AG10803 (cell line): ENCODE measurements at regions not wholly inside any gene's neighbourhood (a gene's known extent, or its start where the extent isn't known, plus 50 kb on each side); places are given as distances from the start of the nearest gene placed in this dataset.
"Not testable (repeated sequence)": the region's sequence is repeated elsewhere in the genome, so short reads cannot be mapped to it uniquely, and the experiment has no call there.

ENCODE experiments used
- DNase-seq: peaks from one replicate; pipeline ENCODE4 v3.0.0; 2010; ENCODE audit warnings: low read depth
- H3K4me3 ChIP-seq: 2 replicates; pipeline ENCODE4 v1.5.1; 2011; ENCODE audit warnings: mild to moderate bottlenecking, low read length, control low read depth
- TF ChIP-seq, protein P1 (sequence below): conservative IDR thresholded peaks from 2 replicates; pipeline ENCODE4 v1.5.1; 2011; ENCODE audit warnings: mild to moderate bottlenecking, low read length, control low read depth, inconsistent platforms

DNA sequence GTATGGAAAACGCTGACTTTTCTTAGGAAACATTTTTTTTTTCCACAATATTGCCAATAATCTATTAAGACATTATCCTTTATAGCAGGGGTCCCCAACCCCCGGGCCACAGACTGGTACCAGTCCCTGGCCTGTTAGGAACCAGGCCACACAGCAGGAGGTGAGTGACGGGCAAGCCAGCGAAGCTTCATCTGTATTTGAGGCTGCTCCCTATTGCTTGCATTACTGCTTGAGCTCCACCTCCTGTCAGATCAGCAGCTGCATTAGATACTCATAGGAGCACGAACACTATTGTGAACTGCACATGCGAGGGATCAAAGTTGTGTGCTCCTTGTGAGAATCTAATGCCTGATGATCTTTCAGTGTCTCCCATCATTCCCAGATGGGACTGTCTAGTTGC lies 793.7 kb downstream of the SLITRK5 start:
- no peak for DNase-seq
- TF ChIP-seq, protein P1, sequence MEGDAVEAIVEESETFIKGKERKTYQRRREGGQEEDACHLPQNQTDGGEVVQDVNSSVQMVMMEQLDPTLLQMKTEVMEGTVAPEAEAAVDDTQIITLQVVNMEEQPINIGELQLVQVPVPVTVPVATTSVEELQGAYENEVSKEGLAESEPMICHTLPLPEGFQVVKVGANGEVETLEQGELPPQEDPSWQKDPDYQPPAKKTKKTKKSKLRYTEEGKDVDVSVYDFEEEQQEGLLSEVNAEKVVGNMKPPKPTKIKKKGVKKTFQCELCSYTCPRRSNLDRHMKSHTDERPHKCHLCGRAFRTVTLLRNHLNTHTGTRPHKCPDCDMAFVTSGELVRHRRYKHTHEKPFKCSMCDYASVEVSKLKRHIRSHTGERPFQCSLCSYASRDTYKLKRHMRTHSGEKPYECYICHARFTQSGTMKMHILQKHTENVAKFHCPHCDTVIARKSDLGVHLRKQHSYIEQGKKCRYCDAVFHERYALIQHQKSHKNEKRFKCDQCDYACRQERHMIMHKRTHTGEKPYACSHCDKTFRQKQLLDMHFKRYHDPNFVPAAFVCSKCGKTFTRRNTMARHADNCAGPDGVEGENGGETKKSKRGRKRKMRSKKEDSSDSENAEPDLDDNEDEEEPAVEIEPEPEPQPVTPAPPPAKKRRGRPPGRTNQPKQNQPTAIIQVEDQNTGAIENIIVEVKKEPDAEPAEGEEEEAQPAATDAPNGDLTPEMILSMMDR, result no peak
- no peak overlapping the region for H3K4me3 ChIP-seq

DNA sequence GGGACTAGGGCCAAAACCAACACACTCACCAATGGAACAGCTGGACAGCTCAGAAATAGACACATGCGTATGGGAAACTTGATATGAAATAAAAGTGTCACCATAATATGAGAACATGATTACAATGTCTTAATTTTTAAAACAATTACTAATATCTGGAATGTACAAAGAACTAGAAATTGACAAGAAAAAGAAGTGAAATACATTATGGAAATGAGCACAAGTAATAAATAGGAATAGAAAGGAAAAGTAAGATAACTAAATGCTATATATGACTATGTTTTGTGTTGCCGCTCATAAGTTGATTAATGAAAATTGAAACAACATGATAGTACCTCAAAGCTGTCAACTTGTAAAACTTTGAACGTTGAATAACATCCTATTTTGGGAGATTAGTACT lies 801.1 kb downstream of the SLITRK5 start:
- TF ChIP-seq, protein P1, result no peak
- no peak for DNase-seq
- no peak overlapping the region for H3K4me3 ChIP-seq

GRCh38 chr13:88483202-88483601 lies 812.0 kb downstream of the SLITRK5 start:
- no peak overlapping the region for H3K4me3 ChIP-seq
- TF ChIP-seq, protein P1, result no peak
- no peak for DNase-seq

GRCh38 chr13:88507909-88508308 lies 836.7 kb downstream of the SLITRK5 start:
- TF ChIP-seq, protein P1, result no peak
- DNase-seq, result no peak
- no peak overlapping the region for H3K4me3 ChIP-seq

- not testable (repeated sequence) for DNase-seq
Measured at GRCh38 chr13:88512993-88513392, 841.8 kb downstream of the SLITRK5 start.

DNA sequence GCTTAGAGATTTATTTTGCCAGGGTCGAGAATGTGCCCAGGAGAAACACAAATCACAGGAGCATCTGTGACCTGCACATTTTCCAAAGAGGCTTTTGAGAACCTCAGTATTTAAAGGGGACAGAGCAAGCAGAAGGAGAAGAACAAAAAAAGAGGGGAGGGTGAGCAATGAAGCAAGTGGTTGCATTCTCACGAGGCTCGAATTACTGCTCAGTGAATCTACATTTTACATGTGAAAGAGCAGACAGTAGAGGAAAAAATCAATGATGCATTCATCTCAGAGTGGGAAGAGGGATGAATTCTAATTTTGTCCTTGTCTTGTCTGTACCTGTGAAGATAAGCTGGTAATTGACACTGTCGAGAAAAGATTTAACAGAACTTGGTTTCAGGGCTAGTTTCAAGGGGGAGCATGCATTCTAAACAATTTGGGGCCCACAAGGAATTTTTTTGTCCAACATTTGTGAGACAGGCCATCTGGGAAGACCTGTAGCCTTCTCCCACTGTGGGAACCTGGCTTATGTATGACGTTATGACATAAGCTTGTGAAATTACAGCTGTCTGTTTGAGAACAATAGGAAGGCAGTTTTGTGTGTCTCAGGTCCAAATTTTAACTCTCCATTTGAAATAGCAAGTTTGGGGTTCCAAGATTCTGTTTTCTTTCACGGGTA lies 855.1 kb downstream of the SLITRK5 start:
- no peak overlapping the region for H3K4me3 ChIP-seq
- DNase-seq, result no peak
- TF ChIP-seq, protein P1, result no peak

More at GRCh38 chr13:88512993-88513392, 841.8 kb downstream of the SLITRK5 start:
- not testable (repeated sequence) for H3K4me3 ChIP-seq

- no peak overlapping the region for H3K4me3 ChIP-seq
- TF ChIP-seq, protein P1, result no peak
Measured at GRCh38 chr13:88526853-88527215, 855.7 kb downstream of the SLITRK5 start.

More at GRCh38 chr13:88526853-88527215, 855.7 kb downstream of the SLITRK5 start:
- no peak for DNase-seq
